ENCODE measurements at regions not wholly inside any gene's neighbourhood (a gene's known extent, or its start where the extent isn't known, plus 50 kb on each side); places are given as distances from the start of the nearest gene placed in this dataset.

DNA sequence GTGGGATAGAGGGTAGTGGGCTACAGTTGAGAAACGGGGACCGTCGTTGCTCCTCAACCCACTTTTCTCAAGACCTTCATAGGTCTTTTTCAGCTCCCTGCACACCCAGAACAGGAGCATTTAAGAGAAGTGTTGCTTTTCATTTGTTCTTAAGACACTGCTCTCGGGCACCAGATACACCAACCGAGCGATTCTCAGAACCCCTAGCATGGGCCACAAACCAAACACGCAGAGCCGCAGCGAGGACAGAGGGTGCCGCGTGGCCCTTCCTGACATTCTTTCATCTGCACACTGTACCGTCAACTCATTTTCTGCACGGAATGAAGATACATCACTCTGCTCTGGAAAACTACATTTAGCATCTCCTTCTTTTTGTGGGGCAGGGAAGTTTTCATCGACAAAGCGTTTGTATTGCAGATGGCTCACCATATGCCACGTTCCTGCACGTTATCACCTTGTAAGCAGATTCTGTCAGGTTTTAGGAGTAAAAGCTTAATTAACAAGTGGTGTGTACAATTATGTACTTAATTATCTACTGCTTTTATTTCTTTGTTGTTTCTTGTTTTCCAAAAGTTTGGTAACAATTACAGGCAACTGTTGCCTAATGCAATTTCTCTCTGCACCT, 70.4 kb upstream of the MLN start:
- H3K4me3 ChIP-seq (ENCODE audit: low read depth, low read length): no peak overlapping the region
- TF ChIP-seq, protein P1, sequence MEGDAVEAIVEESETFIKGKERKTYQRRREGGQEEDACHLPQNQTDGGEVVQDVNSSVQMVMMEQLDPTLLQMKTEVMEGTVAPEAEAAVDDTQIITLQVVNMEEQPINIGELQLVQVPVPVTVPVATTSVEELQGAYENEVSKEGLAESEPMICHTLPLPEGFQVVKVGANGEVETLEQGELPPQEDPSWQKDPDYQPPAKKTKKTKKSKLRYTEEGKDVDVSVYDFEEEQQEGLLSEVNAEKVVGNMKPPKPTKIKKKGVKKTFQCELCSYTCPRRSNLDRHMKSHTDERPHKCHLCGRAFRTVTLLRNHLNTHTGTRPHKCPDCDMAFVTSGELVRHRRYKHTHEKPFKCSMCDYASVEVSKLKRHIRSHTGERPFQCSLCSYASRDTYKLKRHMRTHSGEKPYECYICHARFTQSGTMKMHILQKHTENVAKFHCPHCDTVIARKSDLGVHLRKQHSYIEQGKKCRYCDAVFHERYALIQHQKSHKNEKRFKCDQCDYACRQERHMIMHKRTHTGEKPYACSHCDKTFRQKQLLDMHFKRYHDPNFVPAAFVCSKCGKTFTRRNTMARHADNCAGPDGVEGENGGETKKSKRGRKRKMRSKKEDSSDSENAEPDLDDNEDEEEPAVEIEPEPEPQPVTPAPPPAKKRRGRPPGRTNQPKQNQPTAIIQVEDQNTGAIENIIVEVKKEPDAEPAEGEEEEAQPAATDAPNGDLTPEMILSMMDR (IDR thresholded peaks at IDR 0.05; ENCODE audit: control insufficient read depth, extremely low read depth, insufficient read depth): no peak
- DNase-seq (ENCODE audit: low read depth): no peak

DNA sequence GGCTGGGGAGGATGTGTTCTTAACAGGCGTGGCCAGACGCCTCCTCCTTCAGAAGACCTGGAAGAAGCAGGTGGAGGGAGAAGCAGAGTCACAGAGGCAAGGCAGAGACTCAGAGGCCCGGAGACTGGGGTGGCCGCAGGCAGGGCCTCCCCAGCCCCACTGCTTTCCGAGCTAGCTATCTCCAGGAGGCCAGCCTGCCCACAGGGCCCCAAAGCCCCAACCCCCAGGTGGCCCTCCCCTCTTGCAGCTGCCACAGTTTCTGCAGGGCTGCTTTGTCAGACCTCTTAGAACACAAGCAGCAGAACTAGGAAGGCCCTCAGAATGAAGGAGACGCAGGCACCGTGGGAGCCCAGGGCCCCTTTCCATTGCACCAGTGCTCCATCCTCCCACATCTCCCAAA, 69.0 kb upstream of the MLN start:
- DNase-seq (ENCODE audit: low read depth): no peak
- TF ChIP-seq, protein P1 (IDR thresholded peaks at IDR 0.05; ENCODE audit: control insufficient read depth, extremely low read depth, insufficient read depth): no peak
- H3K4me3 ChIP-seq (ENCODE audit: low read depth, low read length): no peak overlapping the region

DNA sequence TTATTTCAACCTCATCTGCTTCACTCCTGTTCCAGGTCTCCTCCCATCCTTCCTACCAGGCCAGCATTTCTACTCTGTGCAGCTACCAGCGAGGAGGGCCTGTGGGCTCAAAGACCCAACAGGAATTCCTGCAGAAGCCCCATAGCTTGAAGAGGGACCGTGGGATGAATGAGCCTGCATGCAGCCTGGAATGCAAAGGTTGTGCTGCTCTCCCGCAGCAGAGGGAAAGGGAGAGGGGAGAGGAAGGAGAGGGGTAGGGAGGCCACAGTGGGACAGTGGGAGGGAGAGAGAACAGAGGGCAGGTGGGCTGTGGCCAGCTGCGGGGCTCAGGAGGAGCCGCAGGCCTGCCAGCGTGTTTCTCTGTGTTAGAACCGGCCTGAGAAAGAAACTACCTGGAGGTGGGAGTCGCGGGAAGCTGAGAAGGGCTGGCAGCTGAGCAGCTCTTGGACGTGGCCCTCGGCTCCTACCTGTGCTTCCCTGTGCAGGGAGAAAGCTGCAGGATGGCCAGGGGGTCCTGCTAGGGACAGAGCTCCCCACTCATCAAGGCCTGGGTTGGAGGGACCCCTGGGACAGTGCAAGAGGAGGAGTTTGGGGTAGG, 66.1 kb upstream of the MLN start:
- DNase-seq (ENCODE audit: low read depth): no peak
- TF ChIP-seq, protein P1 (IDR thresholded peaks at IDR 0.05; ENCODE audit: control insufficient read depth, extremely low read depth, insufficient read depth): no peak
- no peak overlapping the region for H3K4me3 ChIP-seq (ENCODE audit: low read depth, low read length)

DNA sequence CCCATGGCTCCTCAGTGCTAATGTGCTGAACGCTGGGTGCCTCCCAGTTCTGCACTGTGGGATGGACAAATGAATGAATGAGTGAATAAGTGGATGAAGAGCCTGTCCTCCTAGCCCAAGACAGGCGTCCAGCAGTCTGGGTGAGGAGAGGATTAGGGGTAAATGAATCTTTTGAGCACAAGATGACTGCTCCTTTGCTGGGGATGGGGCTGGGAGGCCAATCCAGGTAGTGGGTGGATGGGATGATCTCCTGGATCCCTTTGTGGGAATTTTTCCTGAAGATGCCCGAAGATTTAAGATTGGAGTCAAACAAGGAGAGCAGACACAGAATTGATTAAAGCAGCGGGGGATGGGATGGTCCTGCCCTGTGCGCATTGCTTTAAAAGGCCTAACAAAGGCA, 65.3 kb upstream of the MLN start:
- H3K4me3 ChIP-seq (ENCODE audit: low read depth, low read length): no peak overlapping the region
- TF ChIP-seq, protein P1 (IDR thresholded peaks at IDR 0.05; ENCODE audit: control insufficient read depth, extremely low read depth, insufficient read depth): no peak

DNA sequence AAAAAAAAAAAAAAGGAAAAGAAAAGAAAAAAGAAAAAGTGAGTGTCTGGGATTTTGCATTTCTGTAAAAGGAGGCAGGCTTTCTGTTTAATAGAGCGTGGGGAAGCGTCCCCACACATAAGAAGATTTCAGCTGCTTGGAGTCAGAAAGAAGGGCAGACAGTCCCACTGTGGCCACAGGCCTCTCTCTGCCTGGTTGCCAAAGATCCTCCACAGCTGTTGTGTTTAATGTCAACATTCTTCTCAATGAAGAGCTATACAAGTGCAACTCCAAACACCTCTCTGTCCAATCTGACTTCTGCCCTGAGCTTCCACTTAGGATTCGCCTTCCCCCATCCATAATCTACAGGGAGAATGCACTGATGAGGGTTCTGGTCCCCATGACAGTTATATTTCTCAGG, 64.3 kb upstream of the MLN start:
- DNase-seq (ENCODE audit: low read depth): no peak
- TF ChIP-seq, protein P1 (IDR thresholded peaks at IDR 0.05; ENCODE audit: control insufficient read depth, extremely low read depth, insufficient read depth): no peak

More for the DNA sequence above, 65.3 kb upstream of the MLN start:
- no peak for DNase-seq (ENCODE audit: low read depth)

DNA sequence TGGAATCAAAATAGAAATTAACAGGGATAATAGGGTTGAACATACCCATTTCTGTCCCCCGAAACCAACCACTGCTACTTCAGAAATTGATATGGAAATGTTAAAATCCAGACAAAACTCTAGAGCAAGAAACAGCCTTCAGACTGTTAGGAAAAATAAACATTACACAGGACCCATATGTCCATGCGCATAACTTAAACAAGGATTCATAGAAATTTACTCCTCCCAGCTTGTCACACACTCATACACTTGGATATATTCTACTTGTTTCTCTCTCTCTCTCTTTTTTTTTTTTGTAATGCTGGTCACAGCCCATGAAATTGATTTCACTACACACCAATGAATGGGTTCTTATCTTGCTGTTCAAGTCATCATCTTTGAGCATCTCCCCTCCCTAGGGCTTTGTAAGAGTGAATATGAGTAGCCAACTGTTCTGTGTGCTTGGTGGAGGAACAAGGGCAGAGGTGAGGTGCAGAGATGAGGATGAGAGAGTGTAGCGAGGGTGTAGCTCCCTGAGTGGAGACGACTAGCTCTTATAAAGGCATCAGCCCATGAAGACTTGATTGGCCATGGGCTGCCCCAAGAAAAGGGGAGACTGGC, 61.8 kb upstream of the MLN start:
- TF ChIP-seq, protein P1 (IDR thresholded peaks at IDR 0.05; ENCODE audit: control insufficient read depth, extremely low read depth, insufficient read depth): no peak
- DNase-seq (ENCODE audit: low read depth): no peak

More for the DNA sequence above, 64.3 kb upstream of the MLN start:
- H3K4me3 ChIP-seq (ENCODE audit: low read depth, low read length): no peak overlapping the region

More for the DNA sequence above, 61.8 kb upstream of the MLN start:
- no peak overlapping the region for H3K4me3 ChIP-seq (ENCODE audit: low read depth, low read length)

All from LNCaP clone FGC (cell line).